Lower leg skin (tissue), 3 donors: ENCODE measurements at regions not wholly inside any gene's neighbourhood (a gene's known extent, or its start where the extent isn't known, plus 50 kb on each side); places are given as distances from the start of the nearest gene placed in this dataset.

ENCODE experiments used
- CTCF ChIP-seq, 3 donors: fragments of 450-650 bp; IDR thresholded peaks; one replicate each; pipeline ENCODE4 v1.5.1; 2016; ENCODE audit warnings: antibody characterized with exemption in 3 of 3, mild to moderate bottlenecking in 3 of 3, moderate library complexity in 2 of 3
- POLR2A ChIP-seq, 2 donors: fragments of 450-650 bp; IDR thresholded peaks; one replicate each; pipeline ENCODE4 v1.6.1; 2016 to 2017; ENCODE audit warnings: antibody characterized with exemption in 2 of 2, mild to moderate bottlenecking in 1 of 2, moderate library complexity in 1 of 2

- TF ChIP-seq CTCF (IDR thresholded peaks at IDR 0.05) (no peak), POLR2A (IDR thresholded peaks at IDR 0.05) (no peak)
Observed at GRCh38 chr5:35384658-35385057, 154.4 kb upstream of the PRLR start.
